Loucy (cell line): ENCODE measurements at regions not wholly inside any gene's neighbourhood (a gene's known extent, or its start where the extent isn't known, plus 50 kb on each side); places are given as distances from the start of the nearest gene placed in this dataset.

Experiments
- H2AFZ ChIP-seq: fragments of 200-600 bp; sonication (generic); 2 replicates; pipeline ENCODE4 v1.6.0; 2016; ENCODE audit warnings: antibody characterized with exemption, mild to moderate bottlenecking, low read length, moderate library complexity
- H3F3A ChIP-seq: fragments of 200-600 bp; 2 replicates; pipeline ENCODE4 v1.6.0; 2016; ENCODE audit warnings: antibody characterized with exemption, low read depth, mild to moderate bottlenecking
- H3K27me3 ChIP-seq: fragments of 200-600 bp; sonication (generic); 2 replicates; pipeline ENCODE4 v1.6.1; 2014; ENCODE audit warnings: low read length, mild to moderate bottlenecking; ENCODE audit not compliant: insufficient read depth, poor library complexity, severe bottlenecking
- H3K36me3 ChIP-seq: fragments of 200-600 bp; sonication (generic); 2 replicates; pipeline ENCODE4 v1.6.1; 2016; ENCODE audit warnings: low read length; ENCODE audit not compliant: insufficient read depth
- H3K4me1 ChIP-seq: fragments of 200-600 bp; sonication (generic); 2 replicates; pipeline ENCODE4 v1.5.1; 2014; ENCODE audit warnings: low read length, mild to moderate bottlenecking; ENCODE audit not compliant: insufficient read depth, poor library complexity, severe bottlenecking
- H3K4me2 ChIP-seq: fragments of 200-600 bp; sonication (generic); 2 replicates; pipeline ENCODE4 v1.6.0; 2014; ENCODE audit warnings: antibody characterized with exemption, low read length, low read depth, mild to moderate bottlenecking; ENCODE audit not compliant: poor library complexity, severe bottlenecking
- H3K4me3 ChIP-seq: fragments of 200-600 bp; sonication (generic); 2 replicates; pipeline ENCODE4 v1.5.1; 2014; ENCODE audit warnings: low read length, mild to moderate bottlenecking, mixed read lengths; ENCODE audit not compliant: poor library complexity, severe bottlenecking
- H3K79me2 ChIP-seq: fragments of 200-600 bp; sonication (generic); 2 replicates; pipeline ENCODE4 v1.6.1; 2014; ENCODE audit warnings: low read length; ENCODE audit not compliant: insufficient read depth
- H3K9ac ChIP-seq: fragments of 200-600 bp; sonication (generic); 2 replicates; pipeline ENCODE4 v1.6.0; 2014; ENCODE audit warnings: mild to moderate bottlenecking, low read depth, low read length, moderate library complexity; ENCODE audit not compliant: poor library complexity, severe bottlenecking
- H3K9me2 ChIP-seq: fragments of 200-600 bp; sonication (generic); replicated peaks from 2 replicates; pipeline ENCODE4 v1.6.1; 2016; ENCODE audit warnings: low read depth, low read length, mixed read lengths
- H3K9me3 ChIP-seq: fragments of 200-600 bp; sonication (generic); 2 replicates; pipeline ENCODE4 v1.6.1; 2014; ENCODE audit warnings: mild to moderate bottlenecking, antibody characterized with exemption, low read length, low read depth; ENCODE audit not compliant: insufficient read depth
- H4K20me1 ChIP-seq: fragments of 200-600 bp; sonication (generic); 2 replicates; pipeline ENCODE4 v1.6.0; 2014; ENCODE audit warnings: antibody characterized with exemption, low read length, mild to moderate bottlenecking; ENCODE audit not compliant: insufficient read depth, poor library complexity, severe bottlenecking
- EZH2phosphoT487 ChIP-seq: fragments of 200-600 bp; IDR thresholded peaks from 2 replicates; pipeline ENCODE4 v1.6.1; 2018; ENCODE audit warnings: antibody characterized with exemption, mild to moderate bottlenecking, moderate library complexity, borderline replicate concordance
- TF ChIP-seq, protein P1 (sequence below): fragments of 200-600 bp; sonication (generic); conservative IDR thresholded peaks from 2 replicates; pipeline ENCODE4 v1.5.1; 2014; ENCODE audit warnings: mild to moderate bottlenecking, antibody characterized with exemption, low read length

DNA sequence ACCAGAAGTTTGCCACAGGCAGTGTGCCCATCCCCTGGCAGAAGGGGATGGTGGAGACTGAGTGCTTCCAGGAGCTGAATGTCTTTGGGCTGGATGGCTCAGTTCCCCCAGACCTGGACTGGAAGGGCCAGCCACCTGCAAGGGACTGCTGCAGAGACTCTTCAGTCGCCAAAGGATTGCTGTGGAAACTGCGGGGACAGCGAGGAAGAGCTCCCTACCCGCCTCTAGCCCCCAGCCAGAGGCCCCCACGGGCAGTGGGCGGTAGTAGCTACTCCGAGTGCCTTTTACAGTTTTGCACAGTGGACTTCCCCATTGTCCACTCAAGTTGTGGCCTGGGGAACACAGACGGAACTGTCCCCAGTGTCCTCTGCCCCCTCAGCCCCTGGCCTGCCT, 138.5 kb downstream of the ZDHHC20 start:
- H2AFZ ChIP-seq: no peak overlapping the region
- H3K79me2 ChIP-seq: peaks cover 37% of the 10 kb centered on the region; the same call in 1 of the 2 replicates
- no peaks in the 10 kb centered on the region for H4K20me1 ChIP-seq
- H3K36me3 ChIP-seq: peaks cover 63% of the 10 kb centered on the region; the same call in 1 of the 2 replicates
- no peaks in the 10 kb centered on the region for H3F3A ChIP-seq
- H3K4me3 ChIP-seq: no peak overlapping the region
- no peaks in the 10 kb centered on the region for H3K9me3 ChIP-seq
- no peaks in the 10 kb centered on the region for H3K27me3 ChIP-seq
- no peaks in the 10 kb centered on the region for H3K9me2 ChIP-seq
- no peaks in the 10 kb centered on the region for H3K4me1 ChIP-seq
- TF ChIP-seq, protein P1, sequence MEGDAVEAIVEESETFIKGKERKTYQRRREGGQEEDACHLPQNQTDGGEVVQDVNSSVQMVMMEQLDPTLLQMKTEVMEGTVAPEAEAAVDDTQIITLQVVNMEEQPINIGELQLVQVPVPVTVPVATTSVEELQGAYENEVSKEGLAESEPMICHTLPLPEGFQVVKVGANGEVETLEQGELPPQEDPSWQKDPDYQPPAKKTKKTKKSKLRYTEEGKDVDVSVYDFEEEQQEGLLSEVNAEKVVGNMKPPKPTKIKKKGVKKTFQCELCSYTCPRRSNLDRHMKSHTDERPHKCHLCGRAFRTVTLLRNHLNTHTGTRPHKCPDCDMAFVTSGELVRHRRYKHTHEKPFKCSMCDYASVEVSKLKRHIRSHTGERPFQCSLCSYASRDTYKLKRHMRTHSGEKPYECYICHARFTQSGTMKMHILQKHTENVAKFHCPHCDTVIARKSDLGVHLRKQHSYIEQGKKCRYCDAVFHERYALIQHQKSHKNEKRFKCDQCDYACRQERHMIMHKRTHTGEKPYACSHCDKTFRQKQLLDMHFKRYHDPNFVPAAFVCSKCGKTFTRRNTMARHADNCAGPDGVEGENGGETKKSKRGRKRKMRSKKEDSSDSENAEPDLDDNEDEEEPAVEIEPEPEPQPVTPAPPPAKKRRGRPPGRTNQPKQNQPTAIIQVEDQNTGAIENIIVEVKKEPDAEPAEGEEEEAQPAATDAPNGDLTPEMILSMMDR: no peak
- no peak for TF ChIP-seq EZH2phosphoT487
- no peak overlapping the region for H3K4me2 ChIP-seq
- no peak overlapping the region for H3K9ac ChIP-seq

DNA sequence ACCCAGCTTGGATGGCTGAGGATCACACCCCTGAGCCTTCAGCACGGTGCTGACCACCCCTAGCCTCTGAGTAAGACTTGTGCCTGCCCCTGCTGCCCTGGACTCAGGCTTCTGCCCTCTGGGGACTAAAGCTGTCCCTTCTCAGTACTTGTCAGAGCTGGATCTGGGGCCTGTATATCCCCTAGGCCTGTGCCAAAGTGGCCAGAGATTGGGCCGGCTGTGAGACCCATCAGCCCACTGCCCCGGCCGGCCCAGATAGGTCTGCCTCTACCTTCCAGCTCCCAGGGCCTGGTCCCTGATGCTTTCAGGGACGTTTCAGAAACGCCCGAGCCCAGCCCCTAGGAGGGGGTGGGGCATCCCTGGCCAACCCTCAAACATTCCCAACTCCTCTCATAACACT, 137.8 kb downstream of the ZDHHC20 start:
- Histone ChIP-seq H4K20me1 (no peaks in the 10 kb centered on the region), H3K36me3 (peaks cover 69% of the 10 kb centered on the region; the same call in 1 of the 2 replicates), H3K9me3 (no peaks in the 10 kb centered on the region), H3K27me3 (no peaks in the 10 kb centered on the region), H3K9ac (no peak overlapping the region), H3K79me2 (peaks cover 38% of the 10 kb centered on the region; the same call in 1 of the 2 replicates), H3K4me3 (no peak overlapping the region), H3K4me2 (no peak overlapping the region), H3K4me1 (no peaks in the 10 kb centered on the region), H2AFZ (no peak overlapping the region), H3F3A (no peaks in the 10 kb centered on the region), H3K9me2 (no peaks in the 10 kb centered on the region)
- TF ChIP-seq, protein P1: no peak
- no peak for TF ChIP-seq EZH2phosphoT487

DNA sequence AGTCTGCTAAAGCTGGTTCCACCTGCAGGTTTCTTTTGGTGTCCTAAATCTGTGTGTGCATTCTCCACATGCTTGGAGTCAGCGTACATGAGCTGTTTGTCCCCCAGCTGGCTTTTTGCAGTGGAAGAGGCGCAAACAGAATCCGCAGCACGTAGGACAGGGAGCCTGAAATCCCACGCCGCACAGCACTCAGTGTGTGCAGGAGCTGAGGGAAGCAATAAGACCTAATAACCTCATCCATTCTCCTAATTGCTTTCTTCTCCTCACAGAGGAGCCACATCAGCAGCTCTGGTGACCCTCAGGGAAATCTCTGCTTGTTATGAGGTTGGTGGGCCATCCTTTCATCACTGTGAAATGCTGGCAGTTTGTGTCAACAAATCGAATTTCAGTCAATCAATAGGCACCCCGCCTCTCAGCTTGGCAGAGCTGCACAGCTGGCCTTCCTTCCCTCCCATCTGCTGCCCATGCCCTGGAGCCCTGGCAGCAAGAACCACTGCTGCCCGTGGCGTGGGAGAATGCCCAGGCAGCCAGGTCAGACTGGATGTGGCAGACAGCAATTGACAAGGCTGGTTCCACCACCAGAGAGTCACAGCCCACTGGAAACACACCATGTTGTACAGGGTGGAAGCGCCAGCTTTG, 136.7 kb downstream of the ZDHHC20 start:
- Histone ChIP-seq H3K9me3 (no peaks in the 10 kb centered on the region), H3K79me2 (peaks cover 45% of the 10 kb centered on the region; the same call in 1 of the 2 replicates), H3K4me3 (no peak overlapping the region), H3F3A (no peaks in the 10 kb centered on the region), H3K36me3 (peaks cover 79% of the 10 kb centered on the region; the same call in 1 of the 2 replicates), H3K27me3 (no peaks in the 10 kb centered on the region), H2AFZ (no peak overlapping the region), H3K4me1 (no peaks in the 10 kb centered on the region), H3K9me2 (no peaks in the 10 kb centered on the region), H3K9ac (no peak overlapping the region), H3K4me2 (no peak overlapping the region), H4K20me1 (no peaks in the 10 kb centered on the region)
- no peak for TF ChIP-seq EZH2phosphoT487
- TF ChIP-seq, protein P1: no peak
